ENCODE measurements at regions not wholly inside any gene's neighbourhood (a gene's known extent, or its start where the extent isn't known, plus 50 kb on each side); places are given as distances from the start of the nearest gene placed in this dataset.
"Not testable (repeated sequence)": the region's sequence is repeated elsewhere in the genome, so short reads cannot be mapped to it uniquely, and the experiment has no call there.

DNA sequence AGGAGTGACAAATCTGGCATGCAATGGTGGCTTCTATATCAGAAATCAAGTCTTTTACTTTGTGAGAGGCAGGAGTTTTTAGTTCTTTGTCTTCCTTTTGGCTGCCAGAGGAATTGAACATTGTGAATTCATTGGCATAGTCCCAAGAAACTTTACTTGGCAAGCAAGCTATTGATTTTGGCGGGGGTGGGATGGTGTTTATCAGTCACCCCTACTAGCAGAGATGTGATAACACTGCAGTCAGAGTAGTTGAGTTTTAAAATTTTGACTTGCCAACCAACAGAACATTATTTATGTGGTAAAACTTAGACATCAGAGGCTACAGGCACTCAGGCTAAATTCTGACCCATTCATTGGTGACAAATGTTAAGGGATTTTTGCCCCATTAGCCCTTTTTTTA, 129.2 kb downstream of the FAM72B start:
- not testable (repeated sequence) for TF ChIP-seq ZNF274 (IDR thresholded peaks at IDR 0.05; ENCODE audit: low read depth, low read length); YY1 (IDR thresholded peaks at IDR 0.05; ENCODE audit: insufficient read depth, insufficient read length)

Data from NT2/D1 (cell line).